ENCODE measurements at regions not wholly inside any gene's neighbourhood (a gene's known extent, or its start where the extent isn't known, plus 50 kb on each side); places are given as distances from the start of the nearest gene placed in this dataset.
A peak's percentile ranks its signal among the peaks of the same experiment; 100 is the strongest.
"Not testable (repeated sequence)": the region's sequence is repeated elsewhere in the genome, so short reads cannot be mapped to it uniquely, and the experiment has no call there.

- DNase-seq = not testable (repeated sequence)
Observed at GRCh38 chr21:6096560-6097424, 4424.6 kb upstream of the TPTE start.

GRCh38 chr21:6097736-6098135 lies 4423.6 kb upstream of the TPTE start:
- DNase-seq = not testable (repeated sequence)

- not testable (repeated sequence) for DNase-seq
Observed at GRCh38 chr21:6098191-6098935, 4423.0 kb upstream of the TPTE start.

GRCh38 chr21:6101588-6101987 lies 4419.8 kb upstream of the TPTE start:
- not testable (repeated sequence) for DNase-seq

- not testable (repeated sequence) for DNase-seq
Observed at GRCh38 chr21:6104546-6104945, 4416.8 kb upstream of the TPTE start.

- DNase-seq = not testable (repeated sequence)
Observed at GRCh38 chr21:6106686-6107567, 4414.5 kb upstream of the TPTE start.

GRCh38 chr21:6108894-6109293 lies 4412.5 kb upstream of the TPTE start:
- DNase-seq = not testable (repeated sequence)

GRCh38 chr21:6109774-6110173 lies 4411.6 kb upstream of the TPTE start:
- DNase-seq = peak; percentile 0

- DNase-seq = not testable (repeated sequence)
Observed at GRCh38 chr21:6110716-6111343, 4410.6 kb upstream of the TPTE start.

- not testable (repeated sequence) for DNase-seq
Observed at GRCh38 chr21:6111354-6111753, 4410.0 kb upstream of the TPTE start.

GRCh38 chr21:6118336-6118735 lies 4403.0 kb upstream of the TPTE start:
- not testable (repeated sequence) for DNase-seq

GRCh38 chr21:6120863-6121262 lies 4400.5 kb upstream of the TPTE start:
- DNase-seq = not testable (repeated sequence)

GRCh38 chr21:6122629-6123028 lies 4398.8 kb upstream of the TPTE start:
- DNase-seq = not testable (repeated sequence)

- DNase-seq = not testable (repeated sequence)
Observed at GRCh38 chr21:6123224-6123623, 4398.2 kb upstream of the TPTE start.

GRCh38 chr21:6125549-6126240 lies 4395.7 kb upstream of the TPTE start:
- peak; percentile 55 for DNase-seq

- DNase-seq = peak; percentile 11
Observed at GRCh38 chr21:6126976-6127732, 4394.2 kb upstream of the TPTE start.

GRCh38 chr21:6130734-6131133 lies 4390.6 kb upstream of the TPTE start:
- DNase-seq = not testable (repeated sequence)

GRCh38 chr21:6133373-6133772 lies 4388.0 kb upstream of the TPTE start:
- DNase-seq = not testable (repeated sequence)

GRCh38 chr21:6133852-6134630 lies 4387.3 kb upstream of the TPTE start:
- DNase-seq = not testable (repeated sequence)

- DNase-seq = not testable (repeated sequence)
Observed at GRCh38 chr21:6136732-6137131, 4384.7 kb upstream of the TPTE start.

Measured in retina (tissue), 1 donor.